T1000 (cell line): ENCODE measurements at regions not wholly inside any gene's neighbourhood (a gene's known extent, or its start where the extent isn't known, plus 50 kb on each side); places are given as distances from the start of the nearest gene placed in this dataset.

ENCODE experiments used
- DNase-seq: peaks from one replicate; lab custom pipeline; 2025; ENCODE audit warnings: mixed read lengths; lab: John Stamatoyannopoulos, UW

DNA sequence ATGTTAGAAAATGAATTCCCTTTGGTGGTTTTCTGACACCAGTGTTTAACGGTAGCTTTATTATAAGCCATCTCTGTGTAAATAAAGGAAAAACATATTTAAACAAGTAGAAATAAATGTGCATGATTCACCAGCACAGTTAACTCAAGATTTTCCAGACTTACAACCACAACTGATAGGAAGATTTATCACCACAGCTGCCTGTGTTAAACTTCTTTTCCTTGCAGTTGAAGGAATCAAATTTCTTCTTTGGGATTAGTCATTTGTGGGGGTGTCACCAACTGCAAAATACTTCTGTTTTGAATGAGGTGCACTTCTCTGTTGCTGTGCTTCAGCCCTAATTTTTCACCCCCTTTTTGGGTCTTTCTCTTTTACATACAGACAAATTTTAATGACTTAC, 128.1 kb upstream of the STK26 start:
- no peak for DNase-seq

DNA sequence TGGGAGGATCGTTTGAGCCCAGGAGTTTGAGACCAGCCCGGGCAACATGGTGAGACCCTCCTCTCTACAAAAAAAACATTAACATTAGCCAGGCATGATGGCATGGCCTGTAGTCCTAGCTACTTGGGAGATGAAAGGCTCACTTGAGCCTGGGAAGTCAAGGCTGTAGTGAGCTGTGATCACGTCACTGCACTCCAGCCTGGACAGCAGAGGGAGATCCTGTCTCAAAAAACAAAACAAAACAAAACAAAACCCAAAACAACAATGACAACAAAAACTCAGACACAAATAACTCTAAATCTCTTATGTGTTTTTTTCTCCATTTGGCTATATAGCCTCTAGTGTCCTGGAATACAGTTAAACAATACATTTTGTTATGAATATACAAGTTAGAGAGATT, 127.3 kb upstream of the STK26 start:
- DNase-seq, result no peak

DNA sequence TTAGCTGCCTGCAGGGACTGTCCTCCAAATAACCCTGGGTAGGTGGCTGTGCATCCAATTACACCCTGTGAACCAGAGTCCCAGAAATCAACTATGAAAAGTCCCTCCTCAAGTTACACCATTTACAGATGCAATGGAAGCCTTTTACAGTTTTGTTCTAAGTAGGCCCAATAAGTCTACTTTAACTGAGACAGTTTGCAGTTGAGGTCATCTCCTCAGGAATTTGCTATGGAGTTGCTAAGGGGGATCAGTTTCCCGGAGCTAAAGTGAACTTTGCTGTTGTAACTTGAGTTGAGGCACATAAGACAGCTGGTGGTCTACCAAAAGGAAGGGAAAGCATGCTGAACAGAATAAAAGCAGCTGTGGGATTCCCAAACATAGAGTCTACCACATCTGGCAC, 121.6 kb upstream of the STK26 start:
- no peak for DNase-seq

DNA sequence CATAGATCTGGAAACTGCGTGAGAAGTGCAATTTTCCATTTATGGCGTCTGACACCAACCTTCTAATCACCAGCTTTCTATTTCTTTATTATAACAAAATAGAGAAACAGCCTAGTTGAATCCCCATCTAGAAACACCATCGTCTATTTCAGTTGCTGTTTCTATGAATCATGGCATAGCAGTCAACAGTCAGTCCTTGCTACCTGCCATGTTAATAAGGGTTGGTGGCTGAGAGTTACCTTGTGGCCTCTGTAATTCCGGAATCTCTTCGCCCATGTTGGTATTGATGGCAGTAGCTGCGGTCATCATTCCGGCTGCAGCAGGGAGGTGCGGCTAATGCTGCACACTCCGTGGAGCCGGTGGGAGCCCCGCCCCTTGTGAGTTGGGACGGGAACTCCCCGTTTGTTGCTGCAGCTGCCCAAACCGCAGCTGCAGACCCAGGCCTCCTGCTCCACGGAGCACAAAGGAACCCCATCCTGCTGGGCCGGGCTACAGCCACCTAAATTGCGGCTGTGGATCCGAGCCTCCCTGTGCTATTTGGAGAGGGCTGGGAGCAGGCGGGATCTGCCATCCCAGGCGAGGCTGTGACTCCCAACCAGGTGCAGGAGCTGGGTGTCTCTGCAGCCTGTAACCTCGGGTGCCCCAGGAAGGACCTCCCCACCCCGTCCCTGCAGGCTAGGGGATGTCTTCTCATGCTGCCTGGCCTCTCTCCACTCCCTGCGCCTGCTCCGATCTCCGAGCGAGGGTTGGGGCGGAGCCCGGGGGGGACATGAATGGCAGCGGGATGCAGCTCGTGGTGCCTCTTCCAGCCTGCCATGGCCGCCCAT, 115.4 kb upstream of the STK26 start:
- DNase-seq, result no peak

DNA sequence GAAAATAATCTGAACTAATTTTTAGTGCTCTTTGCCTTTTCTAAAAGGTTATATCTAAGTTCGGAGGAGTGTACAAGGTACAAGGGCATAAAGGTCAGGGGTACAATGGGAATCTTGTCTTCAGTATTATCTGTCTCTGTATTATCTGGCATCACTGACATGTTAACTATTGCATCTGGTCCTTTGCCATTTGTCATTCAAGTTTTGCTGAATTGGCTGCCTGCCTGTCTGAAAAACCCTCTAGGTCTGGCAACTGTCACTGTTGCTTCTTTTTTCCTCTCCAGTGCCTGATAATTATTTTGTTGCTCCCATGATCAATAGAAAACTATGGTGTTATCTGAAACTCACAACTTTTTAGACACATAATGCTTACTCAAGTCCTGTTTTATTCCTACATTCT, 112.5 kb upstream of the STK26 start:
- DNase-seq, result no peak

DNA sequence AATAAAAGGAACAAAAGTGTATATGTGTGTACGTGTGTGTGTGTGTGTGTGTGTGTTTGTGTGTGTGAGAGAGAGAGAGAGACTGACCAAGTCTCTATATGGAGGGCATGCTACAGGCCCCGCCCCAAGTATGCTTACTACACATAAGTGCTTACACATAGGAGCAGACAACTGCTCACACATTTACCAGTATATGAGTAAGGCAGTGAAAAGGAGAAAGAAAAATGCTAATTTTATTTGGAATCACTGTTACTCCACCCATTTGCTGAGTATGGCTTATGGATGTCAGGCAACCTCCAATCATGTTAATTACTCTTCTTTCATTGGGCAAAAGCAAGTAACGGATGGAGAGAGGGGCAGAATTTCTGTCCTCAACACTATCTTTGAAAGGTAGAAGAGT, 107.6 kb upstream of the STK26 start:
- DNase-seq, result no peak

DNA sequence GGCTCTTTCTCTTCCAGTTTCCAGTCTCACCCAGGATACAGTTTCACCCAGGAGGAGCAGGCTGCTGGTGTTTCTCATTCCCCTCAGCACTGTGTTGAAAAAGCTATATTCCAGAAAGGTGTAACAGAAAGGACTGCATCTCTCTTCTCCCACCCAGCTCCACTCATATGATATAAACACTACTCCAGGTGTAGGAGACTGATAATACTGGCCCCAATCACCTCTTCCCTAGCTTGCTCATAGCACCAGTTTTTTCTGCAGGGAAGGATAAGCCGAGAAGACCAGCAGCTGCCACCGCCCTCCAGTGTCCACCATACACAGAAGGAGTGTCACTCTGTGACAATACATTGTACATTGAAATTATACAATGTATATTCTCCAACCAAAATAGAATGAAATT, 105.5 kb upstream of the STK26 start:
- DNase-seq, result no peak

DNA sequence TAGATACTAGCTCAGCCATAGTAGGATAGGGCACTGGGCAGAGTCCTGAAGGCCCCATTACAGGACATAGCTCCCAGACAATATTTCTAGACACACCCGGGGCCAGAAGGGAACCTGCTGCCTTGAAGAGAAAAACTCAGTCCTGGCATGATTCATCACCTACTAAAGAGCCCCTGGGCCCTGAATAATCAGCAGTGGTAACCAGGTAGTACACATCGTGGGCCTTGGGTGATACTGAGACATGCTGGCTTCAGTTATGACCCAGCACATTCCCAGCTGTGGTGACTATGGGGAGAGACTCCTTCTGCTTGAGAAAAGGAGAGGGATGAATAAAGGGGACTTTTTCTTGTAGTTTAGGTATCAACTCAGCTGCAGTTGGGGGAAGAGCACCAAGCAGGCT, 104.3 kb upstream of the STK26 start:
- DNase-seq, result no peak

DNA sequence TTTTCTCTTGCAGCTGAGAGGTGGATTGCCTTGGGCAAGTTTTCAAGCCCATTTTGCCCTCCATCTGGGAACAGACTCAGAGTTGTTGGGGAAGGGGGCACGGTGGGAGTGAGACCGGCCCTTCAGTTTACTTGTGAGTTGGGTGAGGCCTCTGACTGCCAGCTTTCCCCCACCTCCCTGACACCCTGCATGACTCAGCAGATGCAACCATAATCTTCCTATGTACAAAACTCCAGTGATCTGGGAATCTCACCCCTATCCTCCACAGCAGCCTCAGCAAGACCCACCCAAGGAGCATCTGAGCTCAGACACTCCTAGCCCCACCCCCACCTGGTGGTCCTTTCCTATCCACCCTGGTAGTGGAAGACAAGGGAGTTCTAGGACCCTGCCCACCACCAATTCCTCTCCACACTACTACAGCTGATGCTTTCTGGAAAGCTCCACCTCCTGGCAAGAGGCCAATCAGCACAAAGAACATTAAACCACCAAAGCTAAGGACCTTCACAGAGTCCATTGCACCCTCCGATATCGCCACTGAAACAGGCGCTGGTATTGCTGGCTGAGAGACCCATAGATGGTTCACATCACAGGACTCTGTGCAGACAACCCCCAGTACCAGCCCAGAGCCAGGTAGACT, 99.4 kb upstream of the STK26 start:
- DNase-seq, result no peak

DNA sequence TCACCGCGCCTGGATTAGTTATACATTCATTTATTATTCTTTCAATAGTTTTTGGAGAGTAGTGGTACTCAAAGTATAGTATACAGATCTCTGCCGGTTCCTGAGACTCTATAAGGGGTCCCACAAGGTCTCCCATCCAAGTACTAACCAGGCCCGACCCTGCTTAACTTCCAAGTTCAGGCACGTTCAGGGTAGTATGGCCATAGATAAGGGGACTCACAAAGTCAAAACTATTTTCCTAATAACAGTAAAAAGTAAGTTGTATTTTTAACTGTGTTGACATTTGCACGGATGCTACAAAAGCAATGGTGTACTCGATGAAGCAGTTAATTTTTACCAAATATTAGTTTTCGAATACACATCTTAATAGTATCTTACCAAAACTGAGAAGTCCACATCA, 84.4 kb upstream of the STK26 start:
- no peak for DNase-seq

DNA sequence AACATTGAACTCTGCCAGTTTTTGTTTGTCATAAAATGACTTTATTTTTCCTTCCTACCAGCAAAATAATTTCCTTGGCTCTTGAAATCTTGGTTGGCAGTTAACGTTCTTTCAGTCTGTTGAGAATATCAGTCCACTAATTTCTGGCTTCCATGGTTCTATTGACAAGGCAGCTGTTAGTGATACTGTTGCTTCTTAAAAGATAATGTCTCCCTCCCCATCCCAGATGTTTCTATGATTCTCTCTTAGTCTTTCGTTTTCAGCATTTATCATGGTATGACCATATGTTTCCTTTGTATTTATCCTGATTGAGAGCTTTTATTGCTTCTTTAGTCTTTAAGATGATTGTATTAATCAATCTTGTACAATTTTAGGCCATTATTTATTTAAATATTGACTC, 81.1 kb upstream of the STK26 start:
- DNase-seq, result no peak

DNA sequence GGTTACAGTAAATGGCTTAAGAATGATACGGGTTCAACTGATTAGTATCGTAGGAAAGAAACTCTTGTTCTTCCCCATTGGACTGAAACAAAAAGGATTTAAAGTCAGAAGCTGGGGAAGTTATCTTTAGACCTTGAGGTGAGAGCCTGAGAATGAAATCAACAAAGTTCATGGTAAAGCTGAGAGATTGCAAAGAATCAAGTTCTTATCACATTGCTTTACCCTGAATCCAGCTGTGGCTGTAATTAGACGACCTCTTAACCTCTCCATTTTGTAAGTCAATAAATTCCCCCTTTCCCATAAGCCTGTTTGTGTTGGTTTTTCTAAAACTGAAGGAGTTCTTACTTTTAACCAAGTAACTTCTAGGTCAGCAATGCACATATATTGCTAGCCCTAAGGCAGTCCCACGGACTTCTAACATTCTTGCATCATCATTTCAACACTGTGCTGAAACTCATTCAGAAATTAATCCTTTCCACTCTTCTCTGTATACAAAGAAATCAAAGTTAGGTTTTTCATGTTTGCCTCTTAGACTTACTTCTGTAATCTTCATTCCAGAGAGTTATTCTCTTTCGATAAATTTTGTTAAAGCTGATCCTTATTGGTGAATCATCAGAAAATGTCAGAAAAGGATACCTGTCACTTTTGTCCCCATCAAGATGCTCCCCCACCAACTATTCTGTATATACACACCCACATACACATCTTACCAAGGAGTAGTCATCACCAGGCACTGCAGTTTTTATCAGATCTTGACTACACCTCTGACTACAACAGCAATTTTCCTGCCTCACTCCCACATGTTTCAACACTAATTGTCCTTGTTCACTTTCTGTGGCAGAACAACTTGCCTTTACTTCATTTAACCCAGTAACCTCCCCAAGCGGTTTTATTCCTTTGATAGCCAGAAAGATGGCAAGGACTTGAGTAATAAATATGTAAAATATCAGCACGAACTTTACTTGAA, 77.9 kb upstream of the STK26 start:
- DNase-seq, result no peak

DNA sequence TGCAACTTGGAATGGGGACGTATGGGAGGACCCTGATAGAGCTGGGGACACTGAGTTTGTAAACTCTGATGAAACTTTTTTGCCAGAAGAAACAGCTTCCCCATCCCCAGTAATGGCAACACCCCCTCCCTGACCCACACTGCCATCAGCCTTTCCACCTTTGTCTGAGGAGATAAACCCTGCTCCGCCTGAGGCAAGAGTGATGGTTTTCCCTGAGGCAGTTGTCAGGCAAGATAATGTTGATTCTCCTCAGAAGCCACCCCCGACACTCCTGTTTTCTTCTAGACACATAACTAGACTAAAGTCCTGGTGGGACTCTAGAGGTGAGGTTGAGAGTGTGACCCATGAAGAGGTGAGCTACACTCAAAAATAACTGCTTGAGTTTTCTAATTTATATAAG, 71.9 kb upstream of the STK26 start:
- no peak for DNase-seq

DNA sequence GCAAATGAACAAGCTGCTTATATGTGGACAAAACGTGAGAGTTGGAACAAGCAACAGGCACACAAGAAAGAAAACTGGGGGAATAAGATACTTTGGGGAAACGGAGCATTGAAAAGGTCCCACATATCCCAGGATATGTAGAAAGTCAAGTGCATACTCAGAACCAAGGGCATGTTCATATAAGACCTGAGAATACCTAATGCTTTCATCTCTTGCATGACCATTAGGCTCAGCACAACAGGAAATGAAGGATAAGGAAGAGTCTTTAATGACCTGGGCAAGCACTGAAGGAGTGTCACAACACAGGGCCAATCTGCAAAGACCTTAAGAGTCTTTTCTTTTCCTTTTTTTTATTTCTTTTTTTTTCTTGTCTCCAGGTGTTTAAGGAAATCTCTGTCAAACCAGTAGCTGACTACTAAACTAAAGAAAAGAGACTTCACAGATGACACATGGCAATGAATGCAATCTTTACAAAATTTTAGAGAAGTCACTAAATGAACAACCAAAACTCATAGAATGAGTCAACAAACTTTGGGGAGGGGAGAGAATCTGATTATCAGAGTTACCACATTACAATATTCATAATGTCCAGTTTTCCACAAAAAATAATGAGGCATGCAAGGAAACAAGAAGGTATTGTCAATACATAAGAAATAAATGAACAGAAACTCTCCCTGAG, 67.9 kb upstream of the STK26 start:
- no peak for DNase-seq

DNA sequence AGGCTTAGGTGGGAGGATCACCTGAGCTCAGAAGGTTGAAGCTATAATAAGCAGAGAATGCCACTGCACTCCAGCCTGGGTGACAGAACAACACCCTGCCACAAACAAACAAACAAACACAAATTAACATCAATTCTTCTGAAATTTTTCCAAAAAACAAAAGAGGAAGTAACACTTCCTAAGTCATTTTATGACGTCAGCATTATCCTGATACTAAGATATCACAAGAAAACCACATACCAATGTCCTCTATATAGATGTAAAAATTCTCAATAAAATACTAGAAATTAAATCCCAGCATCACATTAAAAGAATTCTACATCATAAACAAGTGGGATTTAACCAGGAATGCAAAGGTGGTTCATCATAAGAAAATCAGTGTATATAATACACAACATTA, 64.4 kb upstream of the STK26 start:
- no peak for DNase-seq

DNA sequence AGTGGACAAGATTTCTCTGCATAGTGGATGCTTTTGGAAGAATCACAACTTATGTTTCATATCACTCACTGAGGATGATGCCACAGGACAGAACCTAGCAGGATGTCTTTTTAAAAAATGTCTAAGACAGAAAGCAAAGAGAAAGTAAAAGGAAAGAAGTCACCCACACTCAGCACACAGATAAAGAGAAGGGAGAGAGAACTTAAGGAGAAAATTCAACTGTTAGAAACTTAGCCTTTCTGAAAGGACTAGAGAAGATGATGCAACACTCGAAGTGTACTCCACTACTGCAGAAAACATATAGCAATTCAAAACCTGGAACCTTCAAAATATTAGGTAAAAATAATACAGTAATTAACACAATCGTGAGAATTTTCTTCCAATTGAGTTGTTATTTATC, 52.8 kb upstream of the STK26 start:
- DNase-seq, result no peak
